ENCODE measurements at regions not wholly inside any gene's neighbourhood (a gene's known extent, or its start where the extent isn't known, plus 50 kb on each side); places are given as distances from the start of the nearest gene placed in this dataset.

GRCh38 chr9:90960941-90961340, 159.3 kb downstream of the SYK start:
- no peak for TF ChIP-seq POLR2A (IDR thresholded peaks at IDR 0.05)
- TF ChIP-seq CTCF (IDR thresholded peaks at IDR 0.05), result no peak

Data from esophagus squamous epithelium (tissue), 4 donors.